ENCODE measurements at regions not wholly inside any gene's neighbourhood (a gene's known extent, or its start where the extent isn't known, plus 50 kb on each side); places are given as distances from the start of the nearest gene placed in this dataset.

GRCh38 chr4:12894062-12894461 lies 590.1 kb downstream of the RAB28 start:
- no peak for TF ChIP-seq CTCF (tag by site-specific recombination; IDR thresholded peaks at IDR 0.05)
- TF ChIP-seq ZNF777 (tag by site-specific recombination; IDR thresholded peaks at IDR 0.05; ENCODE audit: borderline replicate concordance): no peak
- no peak for TF ChIP-seq REST (tag by site-specific recombination; IDR thresholded peaks at IDR 0.05)
